Astrocyte (in vitro differentiated cells and primary cell): ENCODE measurements at regions not wholly inside any gene's neighbourhood (a gene's known extent, or its start where the extent isn't known, plus 50 kb on each side); places are given as distances from the start of the nearest gene placed in this dataset.

Source experiments
- CTCF ChIP-seq: IDR thresholded peaks from 2 replicates; pipeline ENCODE4 v1.5.1; 2011; ENCODE audit warnings: low read depth, mild to moderate bottlenecking, inconsistent platforms, low read length, moderate library complexity; ENCODE audit not compliant: insufficient read depth
- EZH2 ChIP-seq: IDR thresholded peaks from 2 replicates; pipeline ENCODE4 v1.6.1; 2012; ENCODE audit warnings: mild to moderate bottlenecking, low read length, inconsistent platforms; ENCODE audit not compliant: insufficient read depth

- TF ChIP-seq CTCF (no peak), EZH2 (no peak)
Observed at GRCh38 chr2:78418021-78418420, 607.5 kb upstream of the REG3G start.
